Neural progenitor cell (in vitro differentiated cells): ENCODE measurements at regions not wholly inside any gene's neighbourhood (a gene's known extent, or its start where the extent isn't known, plus 50 kb on each side); places are given as distances from the start of the nearest gene placed in this dataset.

Experiments used
- DNase-seq: peaks from one replicate; pipeline ENCODE4 v3.0.0-alpha.2; 2016; ENCODE audit warnings: low spot score
- H2AFZ ChIP-seq: fragments of 200-600 bp; sonication (generic); replicated peaks from 2 replicates; pipeline ENCODE4 v1.6.1; 2016; ENCODE audit warnings: antibody characterized with exemption
- H3F3A ChIP-seq: fragments of 200-600 bp; sonication (generic); 2 replicates; pipeline ENCODE4 v1.6.1; 2016; ENCODE audit warnings: antibody characterized with exemption, low read depth
- H3K27ac ChIP-seq: fragments of 200-600 bp; sonication (generic); 2 replicates; pipeline ENCODE4 v1.5.1; 2016; ENCODE audit warnings: mild to moderate bottlenecking
- H3K27me3 ChIP-seq: fragments of 200-600 bp; sonication (generic); 2 replicates; pipeline ENCODE4 v1.6.1; 2016; ENCODE audit warnings: mild to moderate bottlenecking, moderate library complexity
- H3K36me3 ChIP-seq: fragments of 200-600 bp; sonication (generic); 2 replicates; pipeline ENCODE4 v1.5.1; 2016
- H3K4me1 ChIP-seq: fragments of 200-600 bp; sonication (generic); 2 replicates; pipeline ENCODE4 v1.6.1; 2016; ENCODE audit warnings: mixed run types
- H3K4me2 ChIP-seq: fragments of 200-600 bp; sonication (generic); 2 replicates; pipeline ENCODE4 v1.6.1; 2016
- H3K4me3 ChIP-seq: fragments of 200-600 bp; sonication (generic); 2 replicates; pipeline ENCODE4 v1.5.1; 2016
- H3K79me2 ChIP-seq: fragments of 200-600 bp; sonication (generic); 2 replicates; pipeline ENCODE4 v1.6.1; 2016; ENCODE audit warnings: low read depth
- H3K9ac ChIP-seq: fragments of 200-600 bp; sonication (generic); 2 replicates; pipeline ENCODE4 v1.6.1; 2016
- H3K9me3 ChIP-seq: fragments of 200-600 bp; sonication (generic); 2 replicates; pipeline ENCODE4 v1.5.1; 2016; ENCODE audit warnings: low read depth
- H4K20me1 ChIP-seq: fragments of 200-600 bp; sonication (generic); 2 replicates; pipeline ENCODE4 v1.6.1; 2016; ENCODE audit warnings: low read depth
- H3K27ac Mint-ChIP-seq: 3 replicates; pipeline ENCODE4 v1.8.0; 2021; ENCODE audit warnings: mixed read lengths
- H3K27me3 Mint-ChIP-seq: 2 replicates; pipeline ENCODE4 v1.8.0; 2022; ENCODE audit warnings: low read depth, mild to moderate bottlenecking, inconsistent platforms, moderate library complexity, mixed read lengths; ENCODE audit not compliant: insufficient read depth
- H3K36me3 Mint-ChIP-seq: 3 replicates; pipeline ENCODE4 v1.8.0; 2021; ENCODE audit warnings: mixed read lengths
- H3K4me1 Mint-ChIP-seq: 3 replicates; pipeline ENCODE4 v1.8.0; 2021; ENCODE audit warnings: mixed read lengths
- H3K4me3 Mint-ChIP-seq: 3 replicates; pipeline ENCODE4 v1.8.0; 2021; ENCODE audit warnings: mild to moderate bottlenecking, moderate library complexity, mixed read lengths
- H3K9me3 Mint-ChIP-seq: 3 replicates; pipeline ENCODE4 v1.8.0; 2020; ENCODE audit warnings: mixed read lengths
- CTCF ChIP-seq: fragments of 200-600 bp; sonication (generic); IDR thresholded peaks from 2 replicates; pipeline ENCODE4 v1.5.1; 2017; ENCODE audit warnings: antibody characterized with exemption, mild to moderate bottlenecking
- EZH2 ChIP-seq: fragments of 200-600 bp; sonication (generic); IDR thresholded peaks from 2 replicates; pipeline ENCODE4 v1.6.1; 2017; ENCODE audit warnings: antibody characterized with exemption, mild to moderate bottlenecking, moderate library complexity
- EZH2phosphoT487 ChIP-seq: fragments of 200-600 bp; sonication (generic); IDR thresholded peaks from 2 replicates; pipeline ENCODE4 v1.6.1; 2017; ENCODE audit warnings: antibody characterized with exemption

GRCh38 chr13:65473196-65473595 lies 1756.9 kb downstream of the PCDH9 start:
- DNase-seq = no peak
- Mint-ChIP-seq H3K4me3 (no peak overlapping the region), H3K9me3 (no peaks in the 10 kb centered on the region), H3K27ac (no peak overlapping the region), H3K27me3 (no peaks in the 10 kb centered on the region), H3K4me1 (no peaks in the 10 kb centered on the region), H3K36me3 (no peaks in the 10 kb centered on the region)
- Histone ChIP-seq H3K36me3 (no peaks in the 10 kb centered on the region), H3K27me3 (no peaks in the 10 kb centered on the region), H3K4me1 (no peaks in the 10 kb centered on the region), H3F3A (no peaks in the 10 kb centered on the region), H3K4me2 (no peak overlapping the region), H3K9me3 (no peaks in the 10 kb centered on the region), H3K27ac (no peak overlapping the region), H3K9ac (no peak overlapping the region), H2AFZ (no peak overlapping the region), H4K20me1 (no peaks in the 10 kb centered on the region), H3K4me3 (no peak overlapping the region), H3K79me2 (no peaks in the 10 kb centered on the region)
- TF ChIP-seq EZH2 (no peak), CTCF (no peak), EZH2phosphoT487 (no peak)

- Mint-ChIP-seq H3K27me3 (no peaks in the 10 kb centered on the region), H3K4me3 (no peak overlapping the region), H3K36me3 (no peaks in the 10 kb centered on the region), H3K4me1 (no peaks in the 10 kb centered on the region), H3K27ac (no peak overlapping the region), H3K9me3 (no peaks in the 10 kb centered on the region)
- H3K27ac ChIP-seq = no peak overlapping the region
- no peaks in the 10 kb centered on the region for H3K9me3 ChIP-seq
- H3K36me3 ChIP-seq = no peaks in the 10 kb centered on the region
- no peaks in the 10 kb centered on the region for H4K20me1 ChIP-seq
- H3K4me3 ChIP-seq = no peak overlapping the region
- H2AFZ ChIP-seq = no peak overlapping the region
- H3K27me3 ChIP-seq = no peaks in the 10 kb centered on the region
- TF ChIP-seq CTCF (no peak), EZH2phosphoT487 (no peak), EZH2 (no peak)
- H3K4me1 ChIP-seq = no peaks in the 10 kb centered on the region
- H3K79me2 ChIP-seq = no peaks in the 10 kb centered on the region
- H3K9ac ChIP-seq = no peak overlapping the region
- no peak overlapping the region for H3K4me2 ChIP-seq
- no peaks in the 10 kb centered on the region for H3F3A ChIP-seq
- no peak for DNase-seq
These were observed 1757.8 kb downstream of the PCDH9 start for GRCh38 chr13:65472336-65472735.

GRCh38 chr13:65470781-65471180 lies 1759.4 kb downstream of the PCDH9 start:
- Mint-ChIP-seq H3K27me3 (no peaks in the 10 kb centered on the region), H3K4me1 (no peaks in the 10 kb centered on the region), H3K4me3 (no peak overlapping the region), H3K27ac (no peak overlapping the region), H3K9me3 (no peaks in the 10 kb centered on the region), H3K36me3 (no peaks in the 10 kb centered on the region)
- Histone ChIP-seq H3K36me3 (no peaks in the 10 kb centered on the region), H3K9me3 (no peaks in the 10 kb centered on the region), H3K4me1 (no peaks in the 10 kb centered on the region), H3K27ac (no peak overlapping the region), H3K4me2 (no peak overlapping the region), H3K27me3 (no peaks in the 10 kb centered on the region), H2AFZ (no peak overlapping the region), H3K9ac (no peak overlapping the region), H4K20me1 (no peaks in the 10 kb centered on the region), H3K4me3 (no peak overlapping the region), H3F3A (no peaks in the 10 kb centered on the region), H3K79me2 (no peaks in the 10 kb centered on the region)
- DNase-seq = no peak
- TF ChIP-seq EZH2 = no peak
- no peak for TF ChIP-seq EZH2phosphoT487
- no peak for TF ChIP-seq CTCF

GRCh38 chr13:65468628-65469027 lies 1761.5 kb downstream of the PCDH9 start:
- Histone ChIP-seq H3K9ac (no peak overlapping the region), H3K36me3 (no peaks in the 10 kb centered on the region), H3K4me2 (no peak overlapping the region), H3K9me3 (no peaks in the 10 kb centered on the region), H3F3A (no peaks in the 10 kb centered on the region), H3K27me3 (no peaks in the 10 kb centered on the region), H3K4me3 (no peak overlapping the region), H2AFZ (no peak overlapping the region), H4K20me1 (no peaks in the 10 kb centered on the region), H3K27ac (no peak overlapping the region), H3K79me2 (no peaks in the 10 kb centered on the region), H3K4me1 (no peaks in the 10 kb centered on the region)
- TF ChIP-seq CTCF (no peak), EZH2 (no peak), EZH2phosphoT487 (no peak)
- Mint-ChIP-seq H3K4me1 (no peaks in the 10 kb centered on the region), H3K36me3 (no peaks in the 10 kb centered on the region), H3K4me3 (no peak overlapping the region), H3K27ac (no peak overlapping the region), H3K27me3 (no peaks in the 10 kb centered on the region), H3K9me3 (no peaks in the 10 kb centered on the region)
- DNase-seq = no peak
